ENCODE measurements at regions not wholly inside any gene's neighbourhood (a gene's known extent, or its start where the extent isn't known, plus 50 kb on each side); places are given as distances from the start of the nearest gene placed in this dataset.

GRCh38 chr2:5751873-5752482 is 59.8 kb downstream of the SOX11 start:
- DNase-seq: no peak

- no peak for DNase-seq
Measured at GRCh38 chr2:5756272-5756671, 64.1 kb downstream of the SOX11 start.

GRCh38 chr2:5758346-5758745 is 66.2 kb downstream of the SOX11 start:
- no peak for DNase-seq

- no peak for DNase-seq
Measured at GRCh38 chr2:5759949-5760348, 67.8 kb downstream of the SOX11 start.

GRCh38 chr2:5763531-5763930 is 71.3 kb downstream of the SOX11 start:
- DNase-seq: no peak

- no peak for DNase-seq
Measured at GRCh38 chr2:5764041-5764440, 71.9 kb downstream of the SOX11 start.

GRCh38 chr2:5766056-5766455 is 73.9 kb downstream of the SOX11 start:
- DNase-seq: no peak

GRCh38 chr2:5766561-5766960 is 74.4 kb downstream of the SOX11 start:
- DNase-seq: no peak

GRCh38 chr2:5777131-5777535 is 84.9 kb downstream of the SOX11 start:
- DNase-seq: no peak

GRCh38 chr2:5781679-5782078 is 89.5 kb downstream of the SOX11 start:
- DNase-seq: no peak

GRCh38 chr2:5782103-5782502 is 89.9 kb downstream of the SOX11 start:
- no peak for DNase-seq

GRCh38 chr2:5788447-5788846 is 96.3 kb downstream of the SOX11 start:
- DNase-seq: no peak

GRCh38 chr2:5791371-5791770 is 99.2 kb downstream of the SOX11 start:
- no peak for DNase-seq

GRCh38 chr2:5794012-5794411 is 101.8 kb downstream of the SOX11 start:
- no peak for DNase-seq

GRCh38 chr2:5798084-5798483 is 105.9 kb downstream of the SOX11 start:
- DNase-seq: no peak

GRCh38 chr2:5799348-5799747 is 107.2 kb downstream of the SOX11 start:
- no peak for DNase-seq

GRCh38 chr2:5803547-5803946 is 111.4 kb downstream of the SOX11 start:
- DNase-seq: no peak

GRCh38 chr2:5818961-5819600 is 126.9 kb downstream of the SOX11 start:
- no peak for DNase-seq

- no peak for DNase-seq
Measured at GRCh38 chr2:5824126-5824525, 131.9 kb downstream of the SOX11 start.

- no peak for DNase-seq
Measured at GRCh38 chr2:5825686-5826085, 133.5 kb downstream of the SOX11 start.

- no peak for DNase-seq
Measured at GRCh38 chr2:5826979-5827655, 134.9 kb downstream of the SOX11 start.

GRCh38 chr2:5834501-5834900 is 142.3 kb downstream of the SOX11 start:
- no peak for DNase-seq

- DNase-seq: no peak
Measured at GRCh38 chr2:5839550-5839949, 147.4 kb downstream of the SOX11 start.

GRCh38 chr2:5841126-5841525 is 148.9 kb downstream of the SOX11 start:
- no peak for DNase-seq

- no peak for DNase-seq
Measured at GRCh38 chr2:5842326-5842725, 150.1 kb downstream of the SOX11 start.
